A673 (cell line): ENCODE measurements at regions not wholly inside any gene's neighbourhood (a gene's known extent, or its start where the extent isn't known, plus 50 kb on each side); places are given as distances from the start of the nearest gene placed in this dataset.

Experiments
- BruUV-seq: library from RNA; stranded (reverse); fragments of 400-500 nt; replicated peaks from 2 replicates; lab custom pipeline; 2021; lab: Mats Ljungman, UMichigan
- CTCF ChIA-PET: fragments of 300-600 bp; sonication (Branson Sonifier 250); formaldehyde crosslinking; loops from one replicate; lab custom pipeline; 2022; ENCODE audit warnings: antibody characterized with exemption; lab: Charles Lee
- POLR2A ChIA-PET: fragments of 300-600 bp; sonication (Branson Sonifier 250); formaldehyde crosslinking; loops from one replicate; lab custom pipeline; 2022; ENCODE audit warnings: antibody characterized with exemption; ENCODE audit not compliant: low non-redundant PET; lab: Charles Lee
- DNase-seq: peaks from one replicate; pipeline ENCODE4 v3.0.0-alpha.2; 2015; ENCODE audit warnings: low spot score
- H3K27ac ChIP-seq: fragments of 200-600 bp; sonication (generic); 2 replicates; pipeline ENCODE4 v1.5.1; 2016; ENCODE audit warnings: mixed run types, low read depth, mild to moderate bottlenecking, mixed read lengths, antibody characterized with exemption, low read length; ENCODE audit not compliant: poor library complexity, severe bottlenecking
- H3K27me3 ChIP-seq: fragments of 200-600 bp; sonication (generic); replicated peaks from 2 replicates; pipeline ENCODE4 v1.6.1; 2017; ENCODE audit warnings: mixed run types, low read depth, mild to moderate bottlenecking, mixed read lengths, antibody characterized with exemption, low read length; ENCODE audit not compliant: insufficient read depth, poor library complexity
- H3K36me3 ChIP-seq: fragments of 200-600 bp; sonication (generic); 2 replicates; pipeline ENCODE4 v1.6.1; 2016; ENCODE audit warnings: mixed run types, mild to moderate bottlenecking, mixed read lengths, antibody characterized with exemption, low read length; ENCODE audit not compliant: insufficient read depth, poor library complexity, severe bottlenecking
- H3K4me1 ChIP-seq: fragments of 200-600 bp; sonication (generic); 2 replicates; pipeline ENCODE4 v1.6.1; 2017; ENCODE audit warnings: mixed run types, mild to moderate bottlenecking, mixed read lengths, antibody characterized with exemption, low read length; ENCODE audit not compliant: insufficient read depth, poor library complexity, severe bottlenecking
- H3K4me3 ChIP-seq: fragments of 200-600 bp; sonication (generic); 2 replicates; pipeline ENCODE4 v1.5.1; 2016; ENCODE audit warnings: low read depth, mixed run types, mild to moderate bottlenecking, mixed read lengths, low read length; ENCODE audit not compliant: poor library complexity, severe bottlenecking
- H3K9me3 ChIP-seq: fragments of 200-600 bp; sonication (generic); 2 replicates; pipeline ENCODE4 v1.6.1; 2016; ENCODE audit warnings: mixed run types, low read depth, mild to moderate bottlenecking, mixed read lengths, antibody characterized with exemption, low read length; ENCODE audit not compliant: poor library complexity, severe bottlenecking
- CTCF ChIP-seq: fragments of 300-800, 200-600 bp; sonication (generic); conservative IDR thresholded peaks from 2 replicates; pipeline ENCODE4 v1.5.1; 2017; ENCODE audit warnings: low read depth, mild to moderate bottlenecking, antibody characterized with exemption, low read length, moderate library complexity, mixed read lengths
- EZH2 ChIP-seq: fragments of 200-600 bp; sonication (generic); IDR thresholded peaks from 2 replicates; pipeline ENCODE4 v1.6.1; 2017; ENCODE audit warnings: borderline replicate concordance, low read depth, mild to moderate bottlenecking, mixed read lengths, antibody characterized with exemption, low read length; ENCODE audit not compliant: poor library complexity, severe bottlenecking
- intact Hi-C: fragments of 100-400 bp; cut with micrococcal nuclease; formaldehyde crosslinking; loops from one replicate; pipeline ENCODE4 v1.10.0; 2022; ENCODE audit not compliant: unreplicated experiment

DNA sequence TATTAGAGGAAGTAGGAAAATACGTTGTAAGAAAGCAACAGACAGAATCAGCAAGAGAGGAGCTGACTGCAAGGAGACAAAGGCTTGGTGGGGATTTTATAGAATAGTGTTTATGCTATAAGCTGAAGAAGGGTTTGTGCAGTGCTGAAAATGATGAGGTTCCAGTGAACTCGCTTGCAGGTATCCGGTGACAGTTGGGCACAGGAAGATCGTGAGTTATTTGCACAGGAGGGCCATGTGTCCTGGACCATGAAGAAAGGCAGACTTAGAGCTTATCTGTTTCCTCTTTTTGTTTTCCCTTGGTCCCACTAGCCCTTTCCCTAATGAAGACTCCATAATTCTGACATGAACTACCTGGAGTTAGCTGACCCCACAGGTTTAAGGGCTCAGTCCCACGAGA, 61.4 kb downstream of the NXNL2 start:
- H3K4me3 ChIP-seq: no peak overlapping the region
- H3K9me3 ChIP-seq: no peaks in the 10 kb centered on the region
- no peak for TF ChIP-seq CTCF
- TF ChIP-seq EZH2: no peak
- POLR2A ChIA-PET: no interaction called here
- DNase-seq: no peak
- no peaks in the 10 kb centered on the region for H3K4me1 ChIP-seq
- no peak overlapping the region for H3K27ac ChIP-seq
- CTCF ChIA-PET: no interaction called here
- intact Hi-C loops: loop anchor here (10.0 kb wide), 2 partner anchors 148 to 688 kb away; no protein-coding TSS in a partner anchor
- BruUV-seq: no TSS peak
- H3K36me3 ChIP-seq: no peaks in the 10 kb centered on the region
- no peaks in the 10 kb centered on the region for H3K27me3 ChIP-seq

- no peak for TF ChIP-seq CTCF
- no peak for TF ChIP-seq EZH2
- BruUV-seq: no TSS peak
- no peaks in the 10 kb centered on the region for H3K27me3 ChIP-seq
- no peaks in the 10 kb centered on the region for H3K36me3 ChIP-seq
- H3K4me3 ChIP-seq: no peak overlapping the region
- POLR2A ChIA-PET: no interaction called here
- no peak for DNase-seq
- intact Hi-C loops: no loop called here
- CTCF ChIA-PET: no interaction called here
- H3K27ac ChIP-seq: peak overlapping the region; percentile 41
- H3K9me3 ChIP-seq: no peaks in the 10 kb centered on the region
- peaks cover 16% of the 10 kb centered on the region for H3K4me1 ChIP-seq
Measured at GRCh38 chr9:88604836-88605511, 70.0 kb downstream of the NXNL2 start.

GRCh38 chr9:88605512-88606362, 70.8 kb downstream of the NXNL2 start:
- peak; percentile 17 for DNase-seq
- no peak overlapping the region for H3K4me3 ChIP-seq
- H3K36me3 ChIP-seq: no peaks in the 10 kb centered on the region
- H3K9me3 ChIP-seq: no peaks in the 10 kb centered on the region
- ChIA-PET POLR2A (no interaction called here), CTCF (no interaction called here)
- peaks cover 16% of the 10 kb centered on the region for H3K4me1 ChIP-seq
- H3K27me3 ChIP-seq: no peaks in the 10 kb centered on the region
- intact Hi-C loops: no loop called here
- no TSS peak for BruUV-seq
- peak overlapping the region; percentile 41 for H3K27ac ChIP-seq
- TF ChIP-seq CTCF: no peak
